Astrocyte (in vitro differentiated cells and primary cell): ENCODE measurements at regions not wholly inside any gene's neighbourhood (a gene's known extent, or its start where the extent isn't known, plus 50 kb on each side); places are given as distances from the start of the nearest gene placed in this dataset.
"Not testable (repeated sequence)": the region's sequence is repeated elsewhere in the genome, so short reads cannot be mapped to it uniquely, and the experiment has no call there.

Source experiments
- CTCF ChIP-seq: IDR thresholded peaks from 2 replicates; pipeline ENCODE4 v1.5.1; 2011; ENCODE audit warnings: low read depth, mild to moderate bottlenecking, inconsistent platforms, low read length, moderate library complexity; ENCODE audit not compliant: insufficient read depth
- EZH2 ChIP-seq: IDR thresholded peaks from 2 replicates; pipeline ENCODE4 v1.6.1; 2012; ENCODE audit warnings: mild to moderate bottlenecking, low read length, inconsistent platforms; ENCODE audit not compliant: insufficient read depth

DNA sequence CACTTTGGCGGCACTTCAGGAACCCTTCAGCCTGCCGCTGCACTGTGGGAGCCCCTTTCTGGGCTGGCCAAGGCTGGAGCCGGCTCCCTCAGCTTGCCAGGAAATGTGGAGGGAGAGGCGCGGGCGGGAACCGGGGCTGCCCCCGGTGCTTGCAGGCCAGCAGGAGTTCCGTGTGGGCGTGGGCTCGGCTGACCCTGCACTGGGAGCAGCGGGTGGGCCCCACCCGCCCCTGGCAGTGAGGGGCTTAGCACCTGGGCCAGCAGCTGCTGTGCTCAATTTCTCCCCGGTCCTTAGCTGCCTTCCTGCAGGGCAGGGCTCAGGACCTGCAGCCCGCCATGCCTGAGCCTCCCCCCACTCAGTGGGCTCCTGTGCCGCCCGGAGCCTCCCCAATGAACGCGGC, 196.8 kb upstream of the ADAMTS3 start:
- TF ChIP-seq CTCF, EZH2: not testable (repeated sequence)
